Fibroblast of lung (primary cell): ENCODE measurements at regions not wholly inside any gene's neighbourhood (a gene's known extent, or its start where the extent isn't known, plus 50 kb on each side); places are given as distances from the start of the nearest gene placed in this dataset.
A peak's percentile ranks its signal among the peaks of the same experiment; 100 is the strongest.

ENCODE experiments used
- DNase-seq, 2 donors: peaks; one replicate each; pipeline versions ENCODE4 v3.0.0 to v3.0.0-alpha.2; 2010; ENCODE audit warnings: low read depth in 2 of 2
- H2AFZ ChIP-seq: 2 replicates; pipeline ENCODE4 v1.5.1; 2012; ENCODE audit warnings: low read length, control low read depth, inconsistent platforms
- H3K27ac ChIP-seq: 2 replicates; pipeline ENCODE4 v1.5.1; 2011; ENCODE audit warnings: low read length, control low read depth; ENCODE audit not compliant: insufficient read depth
- H3K27me3 ChIP-seq: 2 replicates; pipeline ENCODE4 v1.5.1; 2011; ENCODE audit warnings: mild to moderate bottlenecking, low read length; ENCODE audit not compliant: control insufficient read depth, insufficient read depth
- H3K36me3 ChIP-seq: 2 replicates; pipeline ENCODE4 v1.5.1; 2011; ENCODE audit warnings: low read length; ENCODE audit not compliant: control insufficient read depth, insufficient read depth
- H3K4me1 ChIP-seq: 2 replicates; pipeline ENCODE4 v1.5.1; 2011; ENCODE audit warnings: low read length; ENCODE audit not compliant: control insufficient read depth, insufficient read depth; ENCODE audit errors: extremely low read depth
- H3K4me2 ChIP-seq: 2 replicates; pipeline ENCODE4 v1.5.1; 2011; ENCODE audit warnings: low read length, control low read depth; ENCODE audit not compliant: insufficient read depth; ENCODE audit errors: extremely low read depth
- H3K4me3 ChIP-seq, 4 experiments: fragments of 200-600 bp in 1 of 4; sonication (generic) in 1 of 4; replicated peaks in 1 of 4; 2 replicates each; pipeline ENCODE4 v1.5.1; 2011 to 2016; ENCODE audit warnings: low read length in 4 of 4, low read depth in 3 of 4, mild to moderate bottlenecking in 3 of 4, control low read depth in 2 of 4, inconsistent platforms in 1 of 4, mixed read lengths in 1 of 4; ENCODE audit not compliant: insufficient read depth in 1 of 4; ENCODE audit errors: control extremely low read depth in 1 of 4
- H3K79me2 ChIP-seq: 2 replicates; pipeline ENCODE4 v1.5.1; 2012; ENCODE audit warnings: mild to moderate bottlenecking, low read length, inconsistent platforms; ENCODE audit not compliant: control insufficient read depth, insufficient read depth
- H3K9ac ChIP-seq: 2 replicates; pipeline ENCODE4 v1.5.1; 2011; ENCODE audit warnings: mild to moderate bottlenecking, low read length, control low read depth; ENCODE audit not compliant: insufficient read depth
- H3K9me3 ChIP-seq: 2 replicates; pipeline ENCODE4 v1.5.1; 2012; ENCODE audit warnings: low read depth, low read length; ENCODE audit not compliant: control insufficient read depth, insufficient read depth
- H4K20me1 ChIP-seq: 2 replicates; pipeline ENCODE4 v1.5.1; 2011; ENCODE audit warnings: low read length; ENCODE audit not compliant: control insufficient read depth, insufficient read depth; ENCODE audit errors: extremely low read depth
- EZH2 ChIP-seq: IDR thresholded peaks from 2 replicates; pipeline ENCODE4 v1.5.1; 2012; ENCODE audit warnings: low read length, control low read depth, mild to moderate bottlenecking; ENCODE audit errors: missing control alignments
- TF ChIP-seq, protein P1 (sequence below), 2 donors: IDR thresholded peaks in 1 of 2; conservative IDR thresholded peaks in 1 of 2; 1 replicate in 1 of 2; 2 replicates in 1 of 2; pipeline ENCODE4 v1.5.1; 2011 to 2012; ENCODE audit warnings: low read length in 2 of 2, control low read depth in 1 of 2, inconsistent platforms in 1 of 2, low read depth in 1 of 2, mild to moderate bottlenecking in 1 of 2

DNA sequence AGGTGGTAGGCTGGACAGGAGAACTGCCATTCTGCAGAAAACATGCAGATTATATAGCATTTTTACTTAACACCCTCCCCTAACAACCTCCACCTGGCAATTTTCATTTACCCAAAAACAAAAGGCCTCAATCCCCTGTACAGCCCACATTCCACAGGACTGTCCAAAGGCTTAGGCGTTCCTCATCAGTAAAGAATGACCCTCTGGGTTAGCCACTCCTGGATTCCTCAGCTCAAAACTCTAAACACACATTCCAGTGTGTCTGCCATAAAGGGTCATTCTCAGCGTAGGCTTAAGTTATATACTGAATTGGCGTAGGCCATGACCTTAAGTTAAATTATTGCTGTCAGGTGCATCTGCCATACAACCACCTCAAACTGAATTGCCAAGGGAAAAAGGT is 261.8 kb upstream of the CHAC2 start:
- H3K4me2 ChIP-seq, result no peak overlapping the region
- H3K9ac ChIP-seq, result no peak overlapping the region
- no peaks in the 10 kb centered on the region for H3K36me3 ChIP-seq
- peak in 1 of 2 donors; percentile 71 for DNase-seq
- H3K79me2 ChIP-seq, result no peaks in the 10 kb centered on the region
- H4K20me1 ChIP-seq, result no peaks in the 10 kb centered on the region
- H3K27ac ChIP-seq, result no peak overlapping the region
- H3K27me3 ChIP-seq, result no peaks in the 10 kb centered on the region
- H2AFZ ChIP-seq, result no peak overlapping the region
- H3K9me3 ChIP-seq, result no peaks in the 10 kb centered on the region
- no peak for TF ChIP-seq EZH2
- TF ChIP-seq, protein P1, sequence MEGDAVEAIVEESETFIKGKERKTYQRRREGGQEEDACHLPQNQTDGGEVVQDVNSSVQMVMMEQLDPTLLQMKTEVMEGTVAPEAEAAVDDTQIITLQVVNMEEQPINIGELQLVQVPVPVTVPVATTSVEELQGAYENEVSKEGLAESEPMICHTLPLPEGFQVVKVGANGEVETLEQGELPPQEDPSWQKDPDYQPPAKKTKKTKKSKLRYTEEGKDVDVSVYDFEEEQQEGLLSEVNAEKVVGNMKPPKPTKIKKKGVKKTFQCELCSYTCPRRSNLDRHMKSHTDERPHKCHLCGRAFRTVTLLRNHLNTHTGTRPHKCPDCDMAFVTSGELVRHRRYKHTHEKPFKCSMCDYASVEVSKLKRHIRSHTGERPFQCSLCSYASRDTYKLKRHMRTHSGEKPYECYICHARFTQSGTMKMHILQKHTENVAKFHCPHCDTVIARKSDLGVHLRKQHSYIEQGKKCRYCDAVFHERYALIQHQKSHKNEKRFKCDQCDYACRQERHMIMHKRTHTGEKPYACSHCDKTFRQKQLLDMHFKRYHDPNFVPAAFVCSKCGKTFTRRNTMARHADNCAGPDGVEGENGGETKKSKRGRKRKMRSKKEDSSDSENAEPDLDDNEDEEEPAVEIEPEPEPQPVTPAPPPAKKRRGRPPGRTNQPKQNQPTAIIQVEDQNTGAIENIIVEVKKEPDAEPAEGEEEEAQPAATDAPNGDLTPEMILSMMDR (conservative IDR thresholded peaks at IDR 0.05 in 1 of 2, IDR thresholded peaks at IDR 0.05 in 1 of 2; ENCODE audit: low read depth in 1 of 2, low read length in 2 of 2), result no peak
- no peaks in the 10 kb centered on the region for H3K4me1 ChIP-seq
- no peak overlapping the region for H3K4me3 ChIP-seq

DNA sequence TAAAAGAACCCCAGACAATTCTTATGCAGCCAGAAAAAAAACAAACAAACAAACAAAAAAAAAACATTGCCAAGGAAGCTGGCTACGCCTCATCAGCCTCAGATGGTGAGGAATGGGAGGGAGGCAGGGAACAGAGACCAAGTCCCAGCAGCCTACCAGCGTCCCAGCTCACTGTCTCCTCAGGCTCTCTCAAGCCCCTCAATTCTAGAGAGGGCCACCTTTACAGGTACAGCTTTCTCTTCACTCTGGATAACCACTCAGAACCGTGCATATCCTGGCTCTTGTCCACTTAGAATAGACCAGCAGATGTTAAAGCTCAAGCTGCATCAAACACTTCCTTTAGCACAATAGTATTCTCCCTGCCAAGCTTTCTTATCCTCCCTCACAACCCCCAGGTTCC is 263.1 kb upstream of the CHAC2 start:
- Histone ChIP-seq H3K36me3 (no peaks in the 10 kb centered on the region), H3K79me2 (no peaks in the 10 kb centered on the region), H3K9ac (no peak overlapping the region), H3K27me3 (no peaks in the 10 kb centered on the region), H2AFZ (no peak overlapping the region), H4K20me1 (no peaks in the 10 kb centered on the region), H3K4me2 (no peak overlapping the region), H3K4me1 (no peaks in the 10 kb centered on the region), H3K4me3 (no peak overlapping the region), H3K9me3 (no peaks in the 10 kb centered on the region), H3K27ac (no peak overlapping the region)
- no peak for DNase-seq
- TF ChIP-seq, protein P1 (conservative IDR thresholded peaks at IDR 0.05 in 1 of 2, IDR thresholded peaks at IDR 0.05 in 1 of 2; ENCODE audit: low read depth in 1 of 2, low read length in 2 of 2), result no peak
- TF ChIP-seq EZH2, result no peak

- H3K27me3 ChIP-seq, result no peaks in the 10 kb centered on the region
- no peaks in the 10 kb centered on the region for H4K20me1 ChIP-seq
- H3K9me3 ChIP-seq, result no peaks in the 10 kb centered on the region
- TF ChIP-seq, protein P1 (conservative IDR thresholded peaks at IDR 0.05 in 1 of 2, IDR thresholded peaks at IDR 0.05 in 1 of 2; ENCODE audit: low read depth in 1 of 2, low read length in 2 of 2), result no peak
- no peak for TF ChIP-seq EZH2
- H3K36me3 ChIP-seq, result no peaks in the 10 kb centered on the region
- H2AFZ ChIP-seq, result no peak overlapping the region
- H3K4me1 ChIP-seq, result no peaks in the 10 kb centered on the region
- H3K9ac ChIP-seq, result no peak overlapping the region
- H3K79me2 ChIP-seq, result no peaks in the 10 kb centered on the region
- no peak overlapping the region for H3K4me3 ChIP-seq
- no peak overlapping the region for H3K4me2 ChIP-seq
- H3K27ac ChIP-seq, result no peak overlapping the region
- peak; percentile 21 to 34 for DNase-seq
Measured at GRCh38 chr2:53500181-53500580, 267.4 kb upstream of the CHAC2 start.
